RPMI7951 (cell line): ENCODE measurements at regions not wholly inside any gene's neighbourhood (a gene's known extent, or its start where the extent isn't known, plus 50 kb on each side); places are given as distances from the start of the nearest gene placed in this dataset.

Source experiments
- DNase-seq: peaks from one replicate; pipeline ENCODE4 v3.0.0-alpha.2; 2012; ENCODE audit warnings: low read depth

- DNase-seq: no peak
Measured at GRCh38 chr12:65596514-65597091, 227.7 kb upstream of the HMGA2 start.

- peak; percentile 59 for DNase-seq
Measured at GRCh38 chr12:65597527-65597926, 226.8 kb upstream of the HMGA2 start.

DNA sequence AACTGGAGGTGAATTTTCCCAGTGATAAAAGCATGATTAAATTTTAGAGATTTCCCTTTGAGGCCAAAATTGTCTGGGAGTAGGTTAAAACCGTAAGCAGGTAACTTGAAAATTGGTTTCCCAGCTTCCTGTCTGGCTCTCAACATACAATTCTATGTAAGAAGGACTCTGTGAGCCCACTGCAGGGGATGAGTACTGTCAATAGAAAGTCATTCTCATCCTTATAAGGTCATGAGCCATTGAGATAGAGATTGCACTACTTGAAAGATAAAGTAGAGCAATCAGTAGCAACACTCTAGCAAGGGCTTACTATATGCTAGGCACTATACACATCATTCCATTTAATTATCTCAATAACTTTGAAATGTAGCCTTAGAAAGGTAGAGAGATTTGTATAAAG is 225.6 kb upstream of the HMGA2 start:
- no peak for DNase-seq

- no peak for DNase-seq
Measured at GRCh38 chr12:65602253-65602609, 222.1 kb upstream of the HMGA2 start.

GRCh38 chr12:65602610-65603295 is 221.5 kb upstream of the HMGA2 start:
- DNase-seq: peak; percentile 91

DNA sequence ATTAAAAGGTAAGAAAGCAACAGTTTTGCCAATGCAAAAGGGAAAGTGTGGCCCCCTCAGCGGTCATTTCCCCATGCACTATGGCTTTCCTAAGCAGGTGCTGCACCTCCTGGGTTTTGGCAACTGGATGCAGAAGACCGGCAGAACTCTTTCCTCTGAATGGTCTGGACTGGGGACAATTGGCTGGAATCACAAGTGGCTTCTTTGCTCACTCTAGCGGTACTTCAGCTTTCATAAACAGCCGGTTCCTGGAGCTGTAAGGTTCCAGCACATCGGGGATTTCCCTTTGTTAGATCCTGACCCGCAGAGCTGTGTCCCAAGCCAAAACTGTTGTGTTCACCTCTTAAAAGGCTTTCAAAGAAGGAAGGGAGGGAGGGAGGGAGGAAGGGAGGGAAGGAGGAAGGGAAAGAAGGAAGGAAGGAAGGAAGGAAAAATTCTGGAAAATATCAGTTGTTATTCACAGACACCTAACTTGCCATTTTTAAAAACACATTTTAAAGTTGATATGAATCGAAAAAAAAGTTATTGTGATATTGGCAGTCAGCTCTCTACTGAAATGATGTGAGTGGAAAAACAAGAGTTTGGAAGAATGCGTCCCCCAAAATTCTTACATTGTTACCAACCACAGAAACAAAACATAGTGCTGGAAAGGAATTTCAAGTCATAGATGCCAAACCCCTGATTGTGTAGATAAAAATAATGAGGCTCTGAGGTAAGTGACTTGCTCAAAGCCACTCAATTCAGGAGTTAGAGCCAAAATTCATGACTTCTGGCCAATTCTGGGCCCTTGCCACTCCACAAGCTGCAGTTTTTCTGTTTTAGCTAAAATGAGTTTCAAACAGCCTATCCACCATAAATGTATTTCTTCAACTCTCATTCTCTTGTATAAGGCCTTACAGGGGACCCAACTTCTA is 220.6 kb upstream of the HMGA2 start:
- DNase-seq: peak; percentile 95

DNA sequence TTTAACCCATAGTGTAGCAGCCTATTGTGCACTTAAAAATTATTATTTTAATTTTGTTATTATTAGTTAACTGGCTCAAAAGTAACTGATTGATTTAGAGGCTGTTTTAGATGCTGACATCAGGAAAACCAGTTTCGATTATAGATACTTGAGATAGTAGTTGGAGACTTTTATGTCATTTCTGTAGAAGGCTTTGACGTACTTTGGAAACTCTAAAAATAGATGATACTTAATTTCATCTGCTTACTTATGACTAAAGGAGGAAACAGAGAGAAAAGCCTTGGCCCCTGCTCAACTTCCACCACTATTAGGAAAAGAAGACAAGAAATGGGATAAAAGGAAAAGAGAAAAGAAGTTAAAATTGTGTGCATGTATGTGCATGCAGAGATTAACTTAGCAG is 219.3 kb upstream of the HMGA2 start:
- DNase-seq: no peak

GRCh38 chr12:65606008-65606766 is 218.1 kb upstream of the HMGA2 start:
- no peak for DNase-seq

DNA sequence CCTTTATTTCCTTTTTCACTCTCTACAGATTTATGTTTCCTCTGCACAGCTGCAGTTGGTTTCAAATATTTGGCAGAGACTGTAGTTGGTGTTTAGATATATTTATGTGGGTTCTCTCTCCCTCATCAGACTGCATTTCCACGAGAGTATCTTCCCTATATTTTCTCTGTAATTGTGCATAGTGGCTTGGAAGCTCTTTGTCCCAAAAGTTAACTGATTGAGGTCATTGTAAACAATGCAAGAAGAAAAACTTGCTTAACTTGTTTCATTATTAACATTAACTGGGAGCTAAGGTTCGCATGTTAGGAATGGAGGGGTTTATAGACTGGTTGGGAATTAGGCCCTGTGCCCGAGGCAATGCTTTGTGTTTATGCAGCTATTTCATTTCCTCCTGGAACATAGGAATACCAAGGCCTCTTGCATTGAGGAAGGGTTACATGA is 216.9 kb upstream of the HMGA2 start:
- peak; percentile 49 for DNase-seq

- peak; percentile 68 for DNase-seq
Measured at GRCh38 chr12:65608319-65608916, 215.9 kb upstream of the HMGA2 start.

- DNase-seq: peak; percentile 90
Measured at GRCh38 chr12:65609359-65609771, 214.9 kb upstream of the HMGA2 start.

GRCh38 chr12:65611396-65611795 is 212.9 kb upstream of the HMGA2 start:
- peak; percentile 26 for DNase-seq

- no peak for DNase-seq
Measured at GRCh38 chr12:65612440-65612839, 211.8 kb upstream of the HMGA2 start.

DNA sequence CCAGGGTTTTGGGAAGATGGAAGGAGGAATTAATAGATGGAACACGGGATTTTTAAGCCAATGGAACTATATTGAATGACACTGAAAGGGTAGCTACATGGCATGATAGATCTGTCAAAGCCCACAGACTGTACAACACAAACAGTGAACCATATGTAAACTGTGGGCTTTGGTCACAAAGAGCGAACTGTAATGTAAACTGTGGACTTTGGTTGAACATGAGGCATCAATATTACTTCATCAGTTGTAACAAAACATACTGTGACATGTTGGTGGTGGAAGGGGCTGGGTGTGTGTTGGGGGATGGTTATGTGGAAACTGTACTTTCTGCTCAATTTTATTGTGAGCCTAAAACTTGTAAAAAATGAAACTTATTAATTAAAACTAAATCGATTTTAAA is 210.6 kb upstream of the HMGA2 start:
- DNase-seq: no peak

DNA sequence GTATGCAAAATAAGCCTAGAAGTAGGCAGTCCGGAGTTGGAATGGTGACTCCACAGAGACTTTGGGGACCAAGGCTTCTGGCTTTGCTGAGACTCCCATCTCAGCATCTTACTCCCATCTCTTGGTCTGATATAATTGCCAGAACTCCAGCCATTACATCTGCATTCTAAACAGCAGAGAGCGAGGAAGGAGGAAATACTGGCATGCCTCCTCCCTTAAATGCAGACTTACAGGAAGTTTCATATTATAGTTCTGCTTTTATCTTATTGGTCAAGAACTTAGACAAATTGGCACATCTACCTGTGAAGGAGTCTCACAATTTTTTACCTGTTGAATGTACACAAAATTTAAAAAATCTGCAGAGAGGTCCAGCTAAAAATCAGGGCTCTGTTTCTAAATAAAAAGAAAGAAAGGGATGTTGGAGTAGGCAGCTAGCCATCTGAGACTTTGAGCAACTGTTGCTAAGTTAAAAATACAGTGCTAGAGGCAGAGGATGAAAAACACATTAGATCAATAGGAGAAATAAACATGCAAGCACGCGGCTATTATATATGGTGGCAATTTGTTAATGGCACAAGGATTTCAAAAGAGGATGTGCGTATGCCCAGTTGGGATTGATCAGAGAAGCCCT is 209.9 kb upstream of the HMGA2 start:
- DNase-seq: no peak

GRCh38 chr12:65615118-65615517 is 209.2 kb upstream of the HMGA2 start:
- no peak for DNase-seq

DNA sequence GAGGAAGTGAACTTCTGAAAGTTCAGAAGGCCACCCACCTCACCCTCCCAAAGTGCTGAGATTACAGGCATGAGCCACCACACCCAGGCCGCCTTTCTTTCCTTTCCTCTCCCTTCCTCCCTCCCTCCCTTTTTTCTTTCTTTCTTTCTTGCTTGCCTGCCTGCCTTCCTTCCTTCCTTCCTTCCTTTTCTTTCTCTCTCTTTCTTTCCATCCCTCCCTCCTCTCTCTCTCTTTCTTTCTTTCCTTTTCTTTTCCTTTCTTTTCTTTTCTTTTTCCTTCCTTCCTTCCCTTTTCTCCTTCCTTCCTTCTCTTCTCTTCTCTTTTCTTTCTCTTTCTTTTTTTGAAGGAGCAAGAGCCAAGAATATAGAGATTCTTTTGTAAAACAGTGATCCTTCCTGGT is 208.3 kb upstream of the HMGA2 start:
- DNase-seq: no peak

DNA sequence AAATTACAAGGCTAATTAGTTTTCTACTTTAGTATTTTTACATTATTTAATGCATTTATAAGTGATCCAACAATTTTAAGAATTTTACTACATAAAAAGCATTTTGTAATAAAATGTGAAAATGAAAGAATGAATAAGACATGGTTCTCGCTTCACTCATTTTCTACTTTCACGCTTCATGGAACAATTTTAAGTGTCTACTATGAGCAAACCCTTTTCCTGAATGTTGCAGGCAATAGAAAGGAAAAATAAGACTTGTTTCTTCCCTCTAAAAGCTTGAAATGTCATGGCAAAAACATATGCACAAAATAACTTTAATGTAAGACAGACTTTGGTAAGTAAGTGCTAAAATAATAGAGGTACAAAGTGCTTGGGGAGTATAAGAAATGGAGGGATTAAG is 205.7 kb upstream of the HMGA2 start:
- no peak for DNase-seq

GRCh38 chr12:65619018-65619417 is 205.3 kb upstream of the HMGA2 start:
- no peak for DNase-seq

GRCh38 chr12:65620046-65620445 is 204.2 kb upstream of the HMGA2 start:
- DNase-seq: no peak

DNA sequence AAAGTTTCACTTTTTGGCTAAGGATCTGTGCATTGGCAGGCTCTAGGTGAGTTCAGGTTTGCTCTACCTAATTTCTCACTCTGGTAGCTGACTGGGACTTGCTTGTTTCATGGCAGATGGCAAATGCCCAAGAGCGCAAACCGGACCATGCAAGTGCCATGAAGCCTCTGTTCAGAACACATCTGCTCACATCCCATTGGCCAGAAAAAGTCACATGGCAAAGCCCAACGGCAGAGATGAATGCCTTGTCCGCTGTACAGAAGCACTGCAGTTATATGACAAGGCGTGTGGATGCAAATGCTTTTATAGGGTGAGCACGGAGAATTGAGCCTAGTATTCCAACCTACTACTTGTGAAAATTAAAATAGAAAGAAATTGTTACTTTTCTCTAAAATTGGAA is 202.2 kb upstream of the HMGA2 start:
- no peak for DNase-seq
